B cell (primary cell): ENCODE measurements at regions not wholly inside any gene's neighbourhood (a gene's known extent, or its start where the extent isn't known, plus 50 kb on each side); places are given as distances from the start of the nearest gene placed in this dataset.

Experiments
- ATAC-seq: fragments of 200-7000 bp; cut with Tn5 transposase; one replicate; pipeline ENCODE4 v1.10.0; 2021; ENCODE audit warnings: low read depth, mild to moderate bottlenecking, moderate number of reproducible peaks, moderate library complexity
- CTCF ChIA-PET: fragments of 350-600 bp; sonication (Branson Sonifier 250); formaldehyde crosslinking; loops from one replicate; lab custom pipeline; 2021; ENCODE audit warnings: antibody characterized with exemption, inconsistent platforms; lab: Charles Lee
- POLR2A ChIA-PET: fragments of 350-600 bp; sonication (Branson Sonifier 250); formaldehyde crosslinking; loops from one replicate; lab custom pipeline; 2021; ENCODE audit warnings: antibody characterized with exemption; lab: Charles Lee
- DNase-seq: peaks from one replicate; pipeline ENCODE4 v3.0.0; 2013
- H2AFZ ChIP-seq: 2 replicates; pipeline ENCODE4 v1.6.1; 2012; ENCODE audit warnings: mild to moderate bottlenecking, low read depth, low read length; ENCODE audit not compliant: insufficient read depth, poor library complexity, severe bottlenecking
- H3K27ac ChIP-seq, 2 donors: 1 replicate in 1 of 2; 2 replicates in 1 of 2; pipeline ENCODE4 v1.5.1; 2012 to 2013; ENCODE audit warnings: low read length in 2 of 2, mild to moderate bottlenecking in 2 of 2, moderate library complexity in 1 of 2
- H3K27me3 ChIP-seq, 4 experiments: fragments of 200-600 bp in 1 of 4; sonication (generic) in 1 of 4; replicated peaks in 1 of 4; 1 replicate in 2 of 4; 2 replicates in 2 of 4; pipeline versions ENCODE4 v1.6.1 to v1.7.0; 2013 to 2016; ENCODE audit warnings: low read length in 3 of 4, mild to moderate bottlenecking in 2 of 4, mixed read lengths in 1 of 4, moderate library complexity in 1 of 4; ENCODE audit not compliant: insufficient read depth in 4 of 4, control insufficient read depth in 3 of 4; ENCODE audit errors: control extremely low read depth in 1 of 4
- H3K36me3 ChIP-seq, 2 experiments: replicated peaks in 1 of 2; 1 replicate in 1 of 2; 2 replicates in 1 of 2; pipeline versions ENCODE4 v1.6.1 to v1.7.1; 2013; ENCODE audit warnings: low read length in 1 of 2; ENCODE audit not compliant: insufficient read depth in 2 of 2, control insufficient read depth in 1 of 2; ENCODE audit errors: control extremely low read depth in 1 of 2, extremely low read depth in 1 of 2
- H3K4me1 ChIP-seq, 2 donors: fragments of 200-600 bp in 1 of 2; sonication (generic) in 1 of 2; 1 replicate in 1 of 2; 2 replicates in 1 of 2; pipeline versions ENCODE4 v1.5.1 to v1.6.1; 2013 to 2017; ENCODE audit warnings: low read length in 2 of 2; ENCODE audit not compliant: control insufficient read depth in 2 of 2, insufficient read depth in 2 of 2
- H3K4me2 ChIP-seq: replicated peaks from 2 replicates; pipeline ENCODE3; 2012; ENCODE audit warnings: mild to moderate bottlenecking, low read depth, low read length; ENCODE audit not compliant: poor library complexity, severe bottlenecking
- H3K4me3 ChIP-seq, 5 experiments: fragments of 200-600 bp in 1 of 5; sonication (generic) in 1 of 5; 1 replicate in 3 of 5; 2 replicates in 2 of 5; pipeline versions ENCODE4 v1.5.1 to v1.7.0; 2011 to 2016; ENCODE audit warnings: low read length in 4 of 5, mild to moderate bottlenecking in 4 of 5, low read depth in 2 of 5, control low read depth in 1 of 5, moderate library complexity in 1 of 5; ENCODE audit not compliant: insufficient read depth in 1 of 5; ENCODE audit errors: control extremely low read depth in 1 of 5, extremely low read depth in 1 of 5
- H3K79me2 ChIP-seq: fragments of 200-600 bp; sonication (generic); one replicate; pipeline ENCODE4 v1.6.0; 2016; ENCODE audit warnings: low read length; ENCODE audit not compliant: control insufficient read depth, insufficient read depth
- H3K9ac ChIP-seq: fragments of 200-600 bp; sonication (generic); 2 replicates; pipeline ENCODE4 v1.6.1; 2017; ENCODE audit warnings: mild to moderate bottlenecking, low read length, moderate library complexity
- H3K9me3 ChIP-seq, 3 donors: one replicate each; pipeline versions ENCODE4 v1.6.1 to v1.7.1; 2013; ENCODE audit warnings: low read length in 2 of 3; ENCODE audit not compliant: control insufficient read depth in 2 of 3, insufficient read depth in 1 of 3; ENCODE audit errors: control extremely low read depth in 1 of 3
- H4K20me1 ChIP-seq: 2 replicates; pipeline ENCODE4 v1.6.0; 2012; ENCODE audit warnings: mild to moderate bottlenecking, low read length; ENCODE audit not compliant: insufficient read depth, control insufficient read depth, poor library complexity, severe bottlenecking
- H3K27ac Mint-ChIP-seq: one replicate; pipeline ENCODE4 v1.8.0; 2021; ENCODE audit warnings: mixed read lengths
- H3K27me3 Mint-ChIP-seq: one replicate; pipeline ENCODE4 v1.8.0; 2021; ENCODE audit warnings: mixed read lengths
- H3K4me1 Mint-ChIP-seq: one replicate; pipeline ENCODE4 v1.8.0; 2021; ENCODE audit warnings: mixed read lengths
- H3K4me3 Mint-ChIP-seq: one replicate; pipeline ENCODE4 v1.8.0; 2021; ENCODE audit warnings: mixed read lengths
- H3K9me3 Mint-ChIP-seq: one replicate; pipeline ENCODE4 v1.8.0; 2022; ENCODE audit warnings: mixed read lengths; ENCODE audit not compliant: insufficient read depth
- EZH2 ChIP-seq: IDR thresholded peaks from 2 replicates; pipeline ENCODE4 v1.6.1; 2012; ENCODE audit warnings: borderline replicate concordance, low read depth, mild to moderate bottlenecking, moderate library complexity, low read length; ENCODE audit not compliant: insufficient read depth, poor library complexity, severe bottlenecking
- WGBS: methylation state at CpG from one replicate; pipeline ENCODE4 v1.1.5; 2013; ENCODE audit warnings: missing lambda C conversion rate; ENCODE audit not compliant: insufficient coverage; 5-methylcytosine and 5-hydroxymethylcytosine counted together
- intact Hi-C: fragments of 100-400 bp; cut with micrococcal nuclease; formaldehyde crosslinking; loops from one replicate; pipeline ENCODE4 v1.10.0; 2022
- TF ChIP-seq, protein P1 (sequence below): fragments of 200-600 bp; IDR thresholded peaks from one replicate; pipeline ENCODE4 v1.8.0; 2022; ENCODE audit warnings: antibody characterized with exemption, mild to moderate bottlenecking

- Histone ChIP-seq H3K4me2 (no peak overlapping the region), H3K4me1 (no peaks in the 10 kb centered on the region), H3K4me3 (no peak overlapping the region), H3K9me3 (peaks cover 0 to 10% (median 0%) of the 10 kb centered on the region in 3 donors), H3K36me3 (no peaks in the 10 kb centered on the region), H2AFZ (no peak overlapping the region), H4K20me1 (no peaks in the 10 kb centered on the region), H3K27ac (no peak overlapping the region), H3K9ac (no peak overlapping the region), H3K27me3 (peaks cover 0 to 34% (median 10%) of the 10 kb centered on the region in 4 experiments), H3K79me2 (no peaks in the 10 kb centered on the region)
- ATAC-seq, result no peak
- TF ChIP-seq, protein P1, sequence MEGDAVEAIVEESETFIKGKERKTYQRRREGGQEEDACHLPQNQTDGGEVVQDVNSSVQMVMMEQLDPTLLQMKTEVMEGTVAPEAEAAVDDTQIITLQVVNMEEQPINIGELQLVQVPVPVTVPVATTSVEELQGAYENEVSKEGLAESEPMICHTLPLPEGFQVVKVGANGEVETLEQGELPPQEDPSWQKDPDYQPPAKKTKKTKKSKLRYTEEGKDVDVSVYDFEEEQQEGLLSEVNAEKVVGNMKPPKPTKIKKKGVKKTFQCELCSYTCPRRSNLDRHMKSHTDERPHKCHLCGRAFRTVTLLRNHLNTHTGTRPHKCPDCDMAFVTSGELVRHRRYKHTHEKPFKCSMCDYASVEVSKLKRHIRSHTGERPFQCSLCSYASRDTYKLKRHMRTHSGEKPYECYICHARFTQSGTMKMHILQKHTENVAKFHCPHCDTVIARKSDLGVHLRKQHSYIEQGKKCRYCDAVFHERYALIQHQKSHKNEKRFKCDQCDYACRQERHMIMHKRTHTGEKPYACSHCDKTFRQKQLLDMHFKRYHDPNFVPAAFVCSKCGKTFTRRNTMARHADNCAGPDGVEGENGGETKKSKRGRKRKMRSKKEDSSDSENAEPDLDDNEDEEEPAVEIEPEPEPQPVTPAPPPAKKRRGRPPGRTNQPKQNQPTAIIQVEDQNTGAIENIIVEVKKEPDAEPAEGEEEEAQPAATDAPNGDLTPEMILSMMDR, result no peak
- no peak for TF ChIP-seq EZH2
- Mint-ChIP-seq H3K4me1 (peaks cover 10% of the 10 kb centered on the region), H3K27me3 (peaks cover 21% of the 10 kb centered on the region), H3K27ac (no peak overlapping the region), H3K9me3 (no peaks in the 10 kb centered on the region), H3K4me3 (no peak overlapping the region)
- ChIA-PET POLR2A (no interaction called here), CTCF (no interaction called here)
- intact Hi-C loops, result no loop called here
- WGBS, result 55% methylated on average over 20 of the region's 26 CpGs
- DNase-seq, result no peak
Measured at GRCh38 chr12:3366451-3367110, 124.4 kb upstream of the PRMT8 start.

DNA sequence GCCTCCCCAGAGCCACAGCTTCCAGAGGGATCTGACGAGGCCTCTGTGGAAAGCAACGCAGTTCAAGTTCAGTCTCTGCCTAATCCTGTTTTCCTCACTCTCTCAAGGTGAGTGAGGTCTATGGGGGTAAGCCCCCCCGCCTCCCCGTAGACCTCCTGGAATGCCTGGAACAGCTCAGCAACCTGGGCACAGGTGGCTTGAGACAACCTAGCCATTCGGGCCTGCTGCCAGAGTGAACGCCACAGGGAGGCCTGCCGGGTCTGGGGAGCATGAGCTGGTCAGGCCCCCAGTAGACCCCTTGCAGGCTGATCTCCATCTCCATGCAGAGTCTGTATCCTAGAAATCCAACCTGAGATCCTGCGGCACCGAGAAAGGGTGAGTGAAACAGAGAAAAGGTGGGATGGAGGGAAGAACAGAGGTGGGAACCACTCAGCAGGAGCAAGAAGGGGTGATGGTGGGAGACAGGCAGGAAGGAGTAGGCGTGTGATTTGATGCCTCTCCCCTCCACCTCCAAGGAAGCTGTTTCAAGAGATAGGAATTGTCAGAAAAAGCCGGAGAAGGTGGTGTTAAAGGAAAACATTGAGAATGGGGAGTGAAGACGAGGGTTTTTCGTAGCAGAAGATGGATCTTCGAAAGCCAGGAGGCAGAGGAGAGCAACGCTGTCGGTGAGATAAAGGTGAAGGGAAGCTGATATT, 123.1 kb upstream of the PRMT8 start:
- POLR2A ChIA-PET, result no interaction called here
- ATAC-seq, result no peak
- intact Hi-C loops, result no loop called here

More for the DNA sequence above, 123.1 kb upstream of the PRMT8 start:
- H3K4me3 Mint-ChIP-seq, result no peak overlapping the region
- no peak for DNase-seq
- no peak overlapping the region for H3K9ac ChIP-seq
- no peaks in the 10 kb centered on the region for H4K20me1 ChIP-seq
- TF ChIP-seq EZH2, result no peak
- TF ChIP-seq, protein P1, result no peak
- H3K36me3 ChIP-seq, result no peaks in the 10 kb centered on the region
- peaks cover 0 to 34% (median 12%) of the 10 kb centered on the region in 4 experiments for H3K27me3 ChIP-seq
- H3K27ac ChIP-seq, result no peak overlapping the region
- H3K27ac Mint-ChIP-seq, result no peak overlapping the region
- no peak overlapping the region for H3K4me2 ChIP-seq
- CTCF ChIA-PET, result no interaction called here
- H3K9me3 ChIP-seq, result peaks cover 0 to 10% (median 0%) of the 10 kb centered on the region in 3 donors
- WGBS, result 91% methylated on average over 15 of the region's 16 CpGs
- no peak overlapping the region for H2AFZ ChIP-seq
- H3K79me2 ChIP-seq, result no peaks in the 10 kb centered on the region
- H3K4me1 Mint-ChIP-seq, result peaks cover 10% of the 10 kb centered on the region
- H3K27me3 Mint-ChIP-seq, result peaks cover 21% of the 10 kb centered on the region
- no peaks in the 10 kb centered on the region for H3K4me1 ChIP-seq
- no peak overlapping the region for H3K4me3 ChIP-seq
- H3K9me3 Mint-ChIP-seq, result no peaks in the 10 kb centered on the region
